Right ventricle myocardium inferior (tissue), 1 donor: ENCODE measurements at regions not wholly inside any gene's neighbourhood (a gene's known extent, or its start where the extent isn't known, plus 50 kb on each side); places are given as distances from the start of the nearest gene placed in this dataset.
A peak's percentile ranks its signal among the peaks of the same experiment; 100 is the strongest.

ENCODE experiments used
- ATAC-seq: fragments of 200-7000 bp; cut with Tn5 transposase; one replicate; pipeline ENCODE4 v1.9.1; 2020; ENCODE audit warnings: mild to moderate bottlenecking, moderate library complexity
- DNase-seq: peaks from one replicate; pipeline ENCODE4 v3.0.0; 2021; ENCODE audit errors: missing footprints
- intact Hi-C: fragments of 100-400 bp; cut with DNase I; formaldehyde crosslinking; loops from one replicate; pipeline ENCODE4 v1.11.0; 2022
- donor health status: DM: no; HTN: yes; CAD: no; lungs with severe emphysema.

DNA sequence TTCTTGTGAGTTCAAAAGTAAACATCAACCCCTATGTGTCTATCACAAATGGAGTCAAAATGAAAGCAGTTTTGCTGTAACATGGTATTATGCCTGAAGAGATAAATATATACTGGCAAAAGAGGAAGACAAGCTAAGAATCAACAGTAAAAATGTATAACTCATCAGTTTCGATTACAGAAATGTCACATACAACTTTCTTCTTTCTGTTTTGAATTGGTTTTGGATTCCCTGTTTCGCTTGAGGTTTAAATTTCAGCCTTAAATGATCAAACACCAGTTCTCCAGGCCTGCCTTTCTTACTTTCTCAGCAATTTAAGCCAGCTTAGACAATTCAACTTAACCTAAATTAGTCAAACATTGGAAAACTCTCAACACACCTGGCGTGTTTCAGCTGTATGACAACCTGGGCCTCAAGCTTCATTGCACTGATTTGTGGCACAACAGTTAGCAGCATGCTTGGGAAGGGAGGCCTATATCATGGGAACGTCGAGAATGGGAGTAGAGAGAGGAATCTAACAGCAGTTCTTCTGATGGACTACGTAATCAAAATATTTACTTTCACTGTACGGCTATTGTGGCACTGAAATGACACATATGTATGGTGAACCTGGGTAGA lies 51.9 kb upstream of the MARCKS start:
- no peak for ATAC-seq
- intact Hi-C loops = no loop called here
- DNase-seq = no peak

DNA sequence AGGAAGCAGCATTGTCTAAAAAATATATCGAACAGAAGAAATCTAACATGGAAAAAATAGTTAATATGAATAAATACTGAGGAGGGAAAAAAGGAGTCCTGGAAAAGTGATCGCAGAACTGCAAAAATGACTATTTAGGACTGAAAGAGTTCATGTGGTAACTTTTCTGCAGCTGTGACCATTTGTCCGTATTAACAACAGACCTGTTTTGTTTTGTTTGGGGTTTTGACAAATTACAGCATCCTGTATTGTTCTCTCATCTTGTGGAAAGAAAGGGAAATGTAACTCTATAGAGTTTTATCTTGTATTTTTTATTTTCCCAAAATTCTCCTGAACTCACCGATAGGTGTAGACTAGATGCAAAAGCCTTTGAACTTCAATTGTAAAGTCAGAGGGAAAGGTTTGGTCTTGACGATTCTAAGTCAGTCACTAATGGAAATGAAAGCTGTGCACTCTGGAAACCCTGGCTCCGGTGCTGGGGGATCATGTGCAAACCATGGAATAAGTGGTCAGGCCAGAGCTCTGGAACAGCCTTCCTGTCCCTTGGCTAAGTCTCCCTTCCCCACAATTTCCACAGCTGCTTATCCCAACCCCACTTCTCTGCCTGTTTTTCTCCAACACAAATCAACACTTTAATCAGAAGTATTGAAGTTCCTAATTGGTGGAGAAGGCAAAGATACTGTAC lies 51.2 kb upstream of the MARCKS start:
- DNase-seq = no peak
- ATAC-seq = peak; percentile 63
- intact Hi-C loops = no loop called here
